AG04450 (cell line): ENCODE measurements at regions not wholly inside any gene's neighbourhood (a gene's known extent, or its start where the extent isn't known, plus 50 kb on each side); places are given as distances from the start of the nearest gene placed in this dataset.

Experiments
- CTCF ChIA-PET: fragments of 300-600, 350-600 bp; formaldehyde crosslinking; extraction: SDS; loops from one replicate; lab custom pipeline; 2022; ENCODE audit warnings: antibody characterized with exemption, inconsistent platforms; lab: Charles Lee
- POLR2A ChIA-PET: fragments of 350-600 bp; formaldehyde crosslinking; extraction: SDS; loops from one replicate; lab custom pipeline; 2021; ENCODE audit warnings: antibody characterized with exemption, inconsistent platforms; lab: Yijun Ruan, JAX
- DNase-seq: peaks from one replicate; pipeline ENCODE4 v3.0.0-alpha.2; 2011; ENCODE audit warnings: low read depth, low spot score
- H3K27ac ChIP-seq: one replicate; pipeline ENCODE4 v1.5.1; 2012; ENCODE audit warnings: low read depth, low read length, control low read depth
- H3K27me3 ChIP-seq: one replicate; pipeline ENCODE4 v1.6.0; 2012; ENCODE audit warnings: low read length; ENCODE audit not compliant: control insufficient read depth, insufficient read depth
- H3K4me3 ChIP-seq: 2 replicates; pipeline ENCODE4 v1.5.1; 2011; ENCODE audit warnings: mild to moderate bottlenecking, low read depth, low read length, control low read depth
- H3K9me3 ChIP-seq: 2 replicates; pipeline ENCODE4 v1.5.1; 2012; ENCODE audit warnings: low read length; ENCODE audit not compliant: control insufficient read depth, insufficient read depth
- TF ChIP-seq, protein P1 (sequence below): IDR thresholded peaks from 2 replicates; pipeline ENCODE4 v1.5.1; 2011; ENCODE audit warnings: low read depth, low read length, control low read depth, inconsistent platforms

- DNase-seq = no peak
- Histone ChIP-seq H3K9me3 (peaks cover 32% of the 10 kb centered on the region), H3K4me3 (no peak overlapping the region), H3K27me3 (no peaks in the 10 kb centered on the region), H3K27ac (no peak overlapping the region)
- ChIA-PET CTCF (no interaction called here), POLR2A (no interaction called here)
- TF ChIP-seq, protein P1, sequence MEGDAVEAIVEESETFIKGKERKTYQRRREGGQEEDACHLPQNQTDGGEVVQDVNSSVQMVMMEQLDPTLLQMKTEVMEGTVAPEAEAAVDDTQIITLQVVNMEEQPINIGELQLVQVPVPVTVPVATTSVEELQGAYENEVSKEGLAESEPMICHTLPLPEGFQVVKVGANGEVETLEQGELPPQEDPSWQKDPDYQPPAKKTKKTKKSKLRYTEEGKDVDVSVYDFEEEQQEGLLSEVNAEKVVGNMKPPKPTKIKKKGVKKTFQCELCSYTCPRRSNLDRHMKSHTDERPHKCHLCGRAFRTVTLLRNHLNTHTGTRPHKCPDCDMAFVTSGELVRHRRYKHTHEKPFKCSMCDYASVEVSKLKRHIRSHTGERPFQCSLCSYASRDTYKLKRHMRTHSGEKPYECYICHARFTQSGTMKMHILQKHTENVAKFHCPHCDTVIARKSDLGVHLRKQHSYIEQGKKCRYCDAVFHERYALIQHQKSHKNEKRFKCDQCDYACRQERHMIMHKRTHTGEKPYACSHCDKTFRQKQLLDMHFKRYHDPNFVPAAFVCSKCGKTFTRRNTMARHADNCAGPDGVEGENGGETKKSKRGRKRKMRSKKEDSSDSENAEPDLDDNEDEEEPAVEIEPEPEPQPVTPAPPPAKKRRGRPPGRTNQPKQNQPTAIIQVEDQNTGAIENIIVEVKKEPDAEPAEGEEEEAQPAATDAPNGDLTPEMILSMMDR = no peak
These were observed 160.2 kb upstream of the DPP6 start for GRCh38 chr7:153891990-153892389.

- no peaks in the 10 kb centered on the region for H3K27me3 ChIP-seq
- ChIA-PET CTCF (no interaction called here), POLR2A (no interaction called here)
- peaks cover 36% of the 10 kb centered on the region for H3K9me3 ChIP-seq
- no peak overlapping the region for H3K27ac ChIP-seq
- TF ChIP-seq, protein P1 = no peak
- H3K4me3 ChIP-seq = no peak overlapping the region
- no peak for DNase-seq
These were observed 149.3 kb upstream of the DPP6 start for GRCh38 chr7:153902862-153903261.

- H3K27ac ChIP-seq = no peak overlapping the region
- H3K4me3 ChIP-seq = no peak overlapping the region
- H3K27me3 ChIP-seq = no peaks in the 10 kb centered on the region
- no peak for DNase-seq
- CTCF ChIA-PET = no interaction called here
- POLR2A ChIA-PET = no interaction called here
- peaks cover 30% of the 10 kb centered on the region for H3K9me3 ChIP-seq
- TF ChIP-seq, protein P1 = no peak
These were observed 140.0 kb upstream of the DPP6 start for GRCh38 chr7:153912211-153912610.

GRCh38 chr7:153920126-153920525 is 132.1 kb upstream of the DPP6 start:
- DNase-seq = no peak
- H3K9me3 ChIP-seq = peaks cover 45% of the 10 kb centered on the region
- TF ChIP-seq, protein P1 = no peak
- H3K27me3 ChIP-seq = no peaks in the 10 kb centered on the region
- CTCF ChIA-PET = no interaction called here
- POLR2A ChIA-PET = no interaction called here
- H3K27ac ChIP-seq = no peak overlapping the region
- H3K4me3 ChIP-seq = no peak overlapping the region

- ChIA-PET POLR2A (no interaction called here), CTCF (no interaction called here)
- no peak overlapping the region for H3K27ac ChIP-seq
- no peaks in the 10 kb centered on the region for H3K27me3 ChIP-seq
- H3K4me3 ChIP-seq = no peak overlapping the region
- TF ChIP-seq, protein P1 = no peak
- no peak for DNase-seq
- H3K9me3 ChIP-seq = peaks cover 46% of the 10 kb centered on the region
These were observed 131.3 kb upstream of the DPP6 start for GRCh38 chr7:153920897-153921296.
